Activated naive CD4-positive, alpha-beta T cell treated with anti-CD3 and anti-CD28 coated beads, Interleukin-2, amount 10 ng/mL, durations not matched to agents 7 days and 5 days (primary cell): ENCODE measurements at regions not wholly inside any gene's neighbourhood (a gene's known extent, or its start where the extent isn't known, plus 50 kb on each side); places are given as distances from the start of the nearest gene placed in this dataset.

Experiments
- CTCF ChIA-PET: fragments of 350-600 bp; sonication (Branson Sonifier 250); formaldehyde crosslinking; loops from one replicate; lab custom pipeline; 2021; ENCODE audit warnings: antibody characterized with exemption; lab: Charles Lee
- DNase-seq: peaks from one replicate; pipeline ENCODE4 v3.0.0-alpha.2; 2020
- H3K27ac Mint-ChIP-seq: one replicate; pipeline ENCODE4 v1.8.0; 2021; ENCODE audit warnings: mild to moderate bottlenecking, moderate library complexity, mixed read lengths
- H3K27me3 Mint-ChIP-seq: one replicate; pipeline ENCODE4 v1.8.0; 2021; ENCODE audit warnings: mild to moderate bottlenecking, mixed read lengths
- H3K36me3 Mint-ChIP-seq: one replicate; pipeline ENCODE4 v1.8.0; 2021; ENCODE audit warnings: mixed read lengths
- H3K4me1 Mint-ChIP-seq: one replicate; pipeline ENCODE4 v1.8.0; 2021; ENCODE audit warnings: mixed read lengths
- H3K4me3 Mint-ChIP-seq: one replicate; pipeline ENCODE4 v1.8.0; 2021; ENCODE audit warnings: mild to moderate bottlenecking, moderate library complexity, mixed read lengths
- H3K9me3 Mint-ChIP-seq: one replicate; pipeline ENCODE4 v1.8.0; 2021; ENCODE audit warnings: mixed read lengths

DNA sequence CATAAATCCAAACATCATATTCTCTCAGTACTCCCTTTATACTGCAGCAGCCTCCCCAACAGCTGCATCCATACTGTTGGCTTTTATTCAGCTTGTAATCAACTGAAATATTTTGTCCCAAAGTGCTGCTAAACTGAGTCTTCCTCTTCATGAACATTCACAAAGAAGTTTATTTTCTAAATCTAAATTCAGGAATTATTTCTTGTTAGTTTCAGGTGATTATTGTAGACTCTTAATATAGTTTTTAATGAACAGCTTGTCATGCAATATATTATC, 269.3 kb upstream of the UBE2E2 start:
- Mint-ChIP-seq H3K36me3 (no peaks in the 10 kb centered on the region), H3K9me3 (no peaks in the 10 kb centered on the region), H3K4me1 (no peaks in the 10 kb centered on the region), H3K4me3 (no peak overlapping the region), H3K27ac (no peak overlapping the region), H3K27me3 (no peaks in the 10 kb centered on the region)
- CTCF ChIA-PET: no interaction called here
- DNase-seq: no peak

- Mint-ChIP-seq H3K4me3 (no peak overlapping the region), H3K9me3 (no peaks in the 10 kb centered on the region), H3K27ac (no peak overlapping the region), H3K27me3 (no peaks in the 10 kb centered on the region), H3K4me1 (no peaks in the 10 kb centered on the region), H3K36me3 (no peaks in the 10 kb centered on the region)
- CTCF ChIA-PET: no interaction called here
- DNase-seq: no peak
Measured at GRCh38 chr3:22935040-22935439, 268.1 kb upstream of the UBE2E2 start.

- CTCF ChIA-PET: no interaction called here
Measured at GRCh38 chr3:22937536-22937935, 265.6 kb upstream of the UBE2E2 start.

DNA sequence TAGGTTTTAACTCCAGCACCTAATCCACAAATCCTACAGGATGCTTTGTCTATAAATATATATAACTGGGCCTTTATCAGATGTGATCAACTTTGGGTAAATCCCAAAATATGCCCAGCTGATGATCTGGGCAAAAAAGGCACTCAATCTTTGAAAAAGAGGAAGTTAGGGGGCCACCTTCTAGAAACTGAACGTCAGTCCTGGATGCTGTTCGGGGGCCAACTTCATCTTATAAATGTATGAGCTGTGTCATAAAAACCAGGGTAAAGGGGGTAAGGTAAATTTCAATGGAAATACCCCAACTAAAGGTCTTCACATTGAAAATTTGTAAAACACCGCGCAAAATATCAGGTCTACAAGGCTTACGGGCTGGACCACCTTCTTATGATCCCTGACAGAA, 264.4 kb upstream of the UBE2E2 start:
- Mint-ChIP-seq H3K9me3 (no peaks in the 10 kb centered on the region), H3K27ac (no peak overlapping the region), H3K36me3 (no peaks in the 10 kb centered on the region), H3K27me3 (no peaks in the 10 kb centered on the region), H3K4me3 (no peak overlapping the region), H3K4me1 (no peaks in the 10 kb centered on the region)
- CTCF ChIA-PET: no interaction called here
- no peak for DNase-seq

More at GRCh38 chr3:22937536-22937935, 265.6 kb upstream of the UBE2E2 start:
- DNase-seq: no peak
- Mint-ChIP-seq H3K9me3 (no peaks in the 10 kb centered on the region), H3K27me3 (no peaks in the 10 kb centered on the region), H3K36me3 (no peaks in the 10 kb centered on the region), H3K4me1 (no peaks in the 10 kb centered on the region), H3K4me3 (no peak overlapping the region), H3K27ac (no peak overlapping the region)

GRCh38 chr3:22939349-22939748, 263.8 kb upstream of the UBE2E2 start:
- Mint-ChIP-seq H3K36me3 (no peaks in the 10 kb centered on the region), H3K4me1 (no peaks in the 10 kb centered on the region), H3K4me3 (no peak overlapping the region), H3K27me3 (no peaks in the 10 kb centered on the region), H3K9me3 (no peaks in the 10 kb centered on the region), H3K27ac (no peak overlapping the region)
- CTCF ChIA-PET: no interaction called here
- DNase-seq: no peak

- Mint-ChIP-seq H3K27ac (no peak overlapping the region), H3K27me3 (no peaks in the 10 kb centered on the region), H3K4me3 (no peak overlapping the region), H3K36me3 (no peaks in the 10 kb centered on the region), H3K4me1 (no peaks in the 10 kb centered on the region), H3K9me3 (no peaks in the 10 kb centered on the region)
- no peak for DNase-seq
- CTCF ChIA-PET: interaction anchor here (0.5 kb wide), 1 partner anchor 417 kb away, joined by 4 read pairs; no protein-coding TSS in a partner anchor
Measured at GRCh38 chr3:22940285-22940684, 262.8 kb upstream of the UBE2E2 start.

DNA sequence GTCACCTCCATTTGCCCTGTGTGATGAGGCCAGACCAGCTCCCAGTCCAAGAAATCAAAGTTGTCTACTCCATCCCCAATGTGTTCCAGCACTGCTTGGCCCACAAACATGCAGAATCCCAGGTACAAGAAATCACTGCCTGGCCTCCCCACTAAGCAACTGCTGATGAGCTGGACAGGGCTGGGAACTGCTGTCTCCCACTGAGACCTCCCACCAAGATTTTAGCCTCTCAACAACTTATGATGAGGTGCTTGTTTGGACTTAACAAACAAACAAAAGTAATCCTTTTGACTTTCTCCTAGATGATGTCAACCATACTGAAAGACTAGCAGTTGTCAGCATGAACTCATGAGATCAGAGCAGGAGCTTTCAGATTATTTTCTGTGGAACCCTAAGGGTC, 260.1 kb upstream of the UBE2E2 start:
- DNase-seq: no peak
- no peaks in the 10 kb centered on the region for H3K36me3 Mint-ChIP-seq
- CTCF ChIA-PET: no interaction called here
- no peaks in the 10 kb centered on the region for H3K4me1 Mint-ChIP-seq
- H3K27me3 Mint-ChIP-seq: no peaks in the 10 kb centered on the region
- no peak overlapping the region for H3K4me3 Mint-ChIP-seq
- H3K9me3 Mint-ChIP-seq: no peaks in the 10 kb centered on the region
- H3K27ac Mint-ChIP-seq: no peak overlapping the region

DNA sequence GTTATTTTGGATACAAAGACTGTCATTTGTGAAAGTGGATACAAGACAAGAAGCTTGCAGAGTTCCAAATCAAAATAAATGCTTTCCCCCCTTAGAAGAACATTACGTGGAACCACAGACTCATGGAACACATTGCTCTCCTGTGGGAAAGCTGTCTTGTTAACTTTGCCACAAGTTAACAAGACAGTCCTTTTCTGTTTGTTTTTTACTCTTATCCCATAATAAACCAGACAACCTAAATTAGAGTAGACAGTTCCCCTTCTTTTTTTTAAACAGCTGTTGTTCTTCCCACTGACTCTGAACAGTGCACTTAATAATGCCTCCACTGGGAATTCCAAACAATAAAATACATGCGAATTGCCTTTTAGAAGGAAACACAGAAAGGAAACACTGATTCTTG, 255.3 kb upstream of the UBE2E2 start:
- H3K9me3 Mint-ChIP-seq: no peaks in the 10 kb centered on the region
- no peak overlapping the region for H3K4me3 Mint-ChIP-seq
- H3K27ac Mint-ChIP-seq: no peak overlapping the region
- H3K36me3 Mint-ChIP-seq: no peaks in the 10 kb centered on the region
- CTCF ChIA-PET: no interaction called here
- no peaks in the 10 kb centered on the region for H3K27me3 Mint-ChIP-seq
- H3K4me1 Mint-ChIP-seq: no peaks in the 10 kb centered on the region
- DNase-seq: no peak

GRCh38 chr3:22951910-22952309, 251.2 kb upstream of the UBE2E2 start:
- CTCF ChIA-PET: no interaction called here
- no peaks in the 10 kb centered on the region for H3K36me3 Mint-ChIP-seq
- H3K27ac Mint-ChIP-seq: no peak overlapping the region
- no peaks in the 10 kb centered on the region for H3K27me3 Mint-ChIP-seq
- no peaks in the 10 kb centered on the region for H3K4me1 Mint-ChIP-seq
- no peaks in the 10 kb centered on the region for H3K9me3 Mint-ChIP-seq
- no peak for DNase-seq
- no peak overlapping the region for H3K4me3 Mint-ChIP-seq

DNA sequence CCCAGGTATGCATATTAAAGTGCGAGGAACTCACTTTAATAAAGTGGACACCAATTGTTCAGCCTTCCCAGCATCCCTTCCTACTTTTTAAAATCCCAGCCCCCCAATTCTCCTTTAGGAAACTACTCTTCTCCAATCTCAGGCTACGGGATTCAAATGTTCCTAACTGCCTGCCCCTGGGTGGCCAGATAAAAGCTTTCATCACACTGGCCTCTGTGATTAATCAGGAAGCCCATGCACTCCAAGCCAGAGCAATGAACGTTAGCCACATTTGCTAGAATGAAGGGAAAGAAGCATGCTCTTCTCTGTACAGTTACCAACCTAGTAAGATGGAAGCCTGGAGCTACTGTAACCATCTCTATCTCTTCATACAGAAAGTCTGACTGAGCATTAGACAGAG, 250.3 kb upstream of the UBE2E2 start:
- no peak overlapping the region for H3K27ac Mint-ChIP-seq
- H3K4me1 Mint-ChIP-seq: no peaks in the 10 kb centered on the region
- no peak overlapping the region for H3K4me3 Mint-ChIP-seq
- no peaks in the 10 kb centered on the region for H3K36me3 Mint-ChIP-seq
- H3K9me3 Mint-ChIP-seq: no peaks in the 10 kb centered on the region
- no peaks in the 10 kb centered on the region for H3K27me3 Mint-ChIP-seq
- CTCF ChIA-PET: no interaction called here
- DNase-seq: no peak

- CTCF ChIA-PET: no interaction called here
- no peaks in the 10 kb centered on the region for H3K27me3 Mint-ChIP-seq
- no peaks in the 10 kb centered on the region for H3K9me3 Mint-ChIP-seq
- H3K27ac Mint-ChIP-seq: no peak overlapping the region
- no peak overlapping the region for H3K4me3 Mint-ChIP-seq
- no peaks in the 10 kb centered on the region for H3K4me1 Mint-ChIP-seq
- no peak for DNase-seq
- H3K36me3 Mint-ChIP-seq: no peaks in the 10 kb centered on the region
Measured at GRCh38 chr3:22959593-22959992, 243.5 kb upstream of the UBE2E2 start.

DNA sequence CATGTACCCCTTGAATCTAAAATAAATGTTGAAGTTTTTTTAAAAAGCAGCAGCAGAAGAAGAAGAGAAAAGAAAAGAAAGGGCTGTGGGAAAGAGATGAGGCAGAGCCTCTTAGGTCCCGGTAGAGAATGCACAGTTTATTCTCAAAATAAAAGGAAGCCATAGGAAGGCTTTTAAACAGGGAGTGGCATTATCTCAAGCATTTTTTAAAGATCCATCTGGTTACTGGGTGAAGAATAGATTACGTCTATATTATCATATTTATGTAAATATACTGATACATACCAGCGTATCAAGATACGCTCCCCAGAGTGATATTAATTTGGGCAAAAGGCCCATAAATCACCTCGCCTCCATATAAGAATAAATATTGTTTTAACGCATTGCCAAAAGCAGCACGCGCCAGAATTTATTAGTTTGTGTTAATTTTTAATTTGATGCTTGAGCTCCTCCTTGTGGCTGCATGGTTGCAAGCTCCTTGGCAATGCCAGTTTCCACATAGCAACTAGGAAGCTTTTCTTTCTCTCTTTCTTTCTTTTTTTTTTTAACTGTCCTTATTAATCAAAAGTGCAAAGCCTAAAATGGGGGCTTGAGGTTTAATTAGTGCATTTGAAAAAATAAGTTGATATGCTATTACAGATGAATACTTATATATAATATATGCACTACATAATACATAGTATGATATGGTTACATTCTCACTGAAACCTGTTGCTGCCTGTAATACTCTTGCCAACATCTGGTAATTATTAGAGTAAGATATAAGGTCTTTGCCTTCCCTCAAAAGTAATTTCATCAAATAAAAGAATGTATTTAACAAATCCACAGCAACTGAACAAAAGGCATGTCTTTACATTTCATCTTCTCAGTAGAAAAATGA, 242.8 kb upstream of the UBE2E2 start:
- CTCF ChIA-PET: interaction anchor here (0.6 to 1.7 kb wide), 4 partner anchors 10 to 397 kb away, joined by 3 to 5 read pairs (median 3); no protein-coding TSS in a partner anchor
- peak; percentile 23 for DNase-seq

DNA sequence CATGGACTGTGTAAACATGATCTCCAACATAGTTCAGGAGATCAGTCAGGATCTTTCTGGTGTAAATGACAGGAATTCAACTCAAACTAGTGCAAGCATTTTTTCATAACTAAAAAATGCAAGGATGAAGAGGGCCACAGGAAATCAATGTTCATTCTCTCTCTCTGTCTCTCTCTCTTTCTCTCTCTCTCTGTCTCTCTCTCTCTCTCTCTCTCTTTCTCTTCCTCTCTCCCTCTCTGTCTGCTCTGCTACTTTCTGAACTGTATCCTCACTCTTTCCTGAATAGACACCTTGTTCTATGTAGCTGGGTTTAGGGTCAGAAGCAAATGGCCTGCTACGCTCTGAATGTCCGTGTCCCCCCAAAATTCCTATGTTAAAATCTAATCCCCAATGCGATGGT, 240.9 kb upstream of the UBE2E2 start:
- CTCF ChIA-PET: no interaction called here
- Mint-ChIP-seq H3K36me3 (no peaks in the 10 kb centered on the region), H3K27ac (no peak overlapping the region), H3K9me3 (no peaks in the 10 kb centered on the region), H3K27me3 (no peaks in the 10 kb centered on the region), H3K4me1 (no peaks in the 10 kb centered on the region), H3K4me3 (no peak overlapping the region)
- no peak for DNase-seq

More for the DNA sequence above, 242.8 kb upstream of the UBE2E2 start:
- Mint-ChIP-seq H3K27ac (no peak overlapping the region), H3K27me3 (no peaks in the 10 kb centered on the region), H3K9me3 (no peaks in the 10 kb centered on the region), H3K36me3 (no peaks in the 10 kb centered on the region), H3K4me1 (no peaks in the 10 kb centered on the region), H3K4me3 (no peak overlapping the region)

GRCh38 chr3:22966349-22966748, 236.8 kb upstream of the UBE2E2 start:
- Mint-ChIP-seq H3K9me3 (no peaks in the 10 kb centered on the region), H3K36me3 (no peaks in the 10 kb centered on the region), H3K27ac (no peak overlapping the region), H3K27me3 (no peaks in the 10 kb centered on the region), H3K4me1 (no peaks in the 10 kb centered on the region), H3K4me3 (no peak overlapping the region)
- DNase-seq: no peak
- CTCF ChIA-PET: no interaction called here

DNA sequence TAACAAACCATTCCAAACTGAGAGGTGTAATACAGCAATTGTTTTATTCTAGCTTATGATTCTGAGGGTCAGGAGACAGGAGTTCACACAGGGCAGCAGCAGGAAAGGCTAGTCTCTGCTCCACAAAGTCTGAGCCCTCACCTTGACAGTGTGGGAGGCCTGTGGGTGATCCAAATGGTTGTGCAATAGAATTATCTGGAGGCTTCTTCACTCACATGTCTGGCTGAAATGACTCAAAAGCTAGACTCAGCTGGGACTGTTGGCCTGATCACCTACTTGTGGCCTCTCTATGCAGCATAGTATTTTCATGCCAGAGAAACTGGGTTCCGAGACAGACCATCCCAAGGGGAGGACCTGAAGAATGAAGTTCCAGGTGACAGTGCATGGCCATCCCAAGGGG, 233.9 kb upstream of the UBE2E2 start:
- DNase-seq: no peak
- CTCF ChIA-PET: no interaction called here
- H3K9me3 Mint-ChIP-seq: no peaks in the 10 kb centered on the region
- no peaks in the 10 kb centered on the region for H3K27me3 Mint-ChIP-seq
- no peaks in the 10 kb centered on the region for H3K36me3 Mint-ChIP-seq
- H3K27ac Mint-ChIP-seq: no peak overlapping the region
- no peak overlapping the region for H3K4me3 Mint-ChIP-seq
- H3K4me1 Mint-ChIP-seq: no peaks in the 10 kb centered on the region
